ENCODE measurements at regions not wholly inside any gene's neighbourhood (a gene's known extent, or its start where the extent isn't known, plus 50 kb on each side); places are given as distances from the start of the nearest gene placed in this dataset.
A peak's percentile ranks its signal among the peaks of the same experiment; 100 is the strongest.

- TF ChIP-seq POLR2A (IDR thresholded peaks at IDR 0.05; ENCODE audit: low read depth, low read length) (no peak), POLR2AphosphoS5 (IDR thresholded peaks at IDR 0.05; ENCODE audit: low read depth, low read length) (no peak), TAF1 (IDR thresholded peaks at IDR 0.05; ENCODE audit: borderline replicate concordance, low read depth, low read length) (no peak)
Observed at GRCh38 chr11:119908573-119908904, 179.5 kb upstream of the NECTIN1 start.

DNA sequence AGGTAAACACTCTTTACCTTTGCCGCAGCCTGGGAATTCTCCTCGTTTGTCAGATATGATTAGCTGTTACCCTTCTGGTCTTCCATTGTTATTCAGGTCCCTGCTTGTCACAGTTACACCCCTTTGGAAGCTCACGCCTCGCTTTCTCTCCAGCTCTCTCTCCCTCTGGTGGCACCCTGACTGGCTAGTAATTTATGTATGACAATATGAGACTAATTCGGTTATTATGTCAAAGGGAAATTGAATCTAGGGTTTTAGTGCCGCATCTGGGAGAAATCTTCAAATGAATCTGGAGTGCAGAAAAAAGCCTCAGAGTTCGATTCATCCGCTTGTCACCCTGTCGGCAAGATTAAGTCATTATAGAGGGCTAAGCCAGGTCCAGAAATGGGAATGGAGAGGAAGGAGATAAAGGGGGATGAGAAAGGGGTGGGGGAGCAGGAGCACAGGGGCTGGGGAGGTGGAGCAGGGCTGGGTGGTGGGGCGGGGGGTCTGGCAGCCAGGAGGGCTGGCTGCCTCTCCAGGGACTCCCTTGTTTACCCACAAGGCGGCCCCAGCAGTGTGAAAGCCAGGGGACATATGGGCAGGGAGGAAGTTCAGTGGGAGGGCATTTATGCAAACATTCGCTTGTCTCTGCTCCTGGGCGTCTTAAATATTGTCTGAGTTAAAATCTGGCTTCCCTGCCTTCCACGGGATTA is 179.0 kb upstream of the NECTIN1 start:
- DNase-seq (ENCODE audit: insufficient read length): no peak
- FAIRE-seq: no peak
- TF ChIP-seq POLR2AphosphoS5 (IDR thresholded peaks at IDR 0.05; ENCODE audit: low read depth, low read length): no peak
- no peak for TF ChIP-seq TAF1 (IDR thresholded peaks at IDR 0.05; ENCODE audit: borderline replicate concordance, low read depth, low read length)
- no peak for TF ChIP-seq POLR2A (IDR thresholded peaks at IDR 0.05; ENCODE audit: low read depth, low read length)

More at GRCh38 chr11:119908573-119908904, 179.5 kb upstream of the NECTIN1 start:
- FAIRE-seq: peak; percentile 48
- no peak for DNase-seq (ENCODE audit: insufficient read length)

DNA sequence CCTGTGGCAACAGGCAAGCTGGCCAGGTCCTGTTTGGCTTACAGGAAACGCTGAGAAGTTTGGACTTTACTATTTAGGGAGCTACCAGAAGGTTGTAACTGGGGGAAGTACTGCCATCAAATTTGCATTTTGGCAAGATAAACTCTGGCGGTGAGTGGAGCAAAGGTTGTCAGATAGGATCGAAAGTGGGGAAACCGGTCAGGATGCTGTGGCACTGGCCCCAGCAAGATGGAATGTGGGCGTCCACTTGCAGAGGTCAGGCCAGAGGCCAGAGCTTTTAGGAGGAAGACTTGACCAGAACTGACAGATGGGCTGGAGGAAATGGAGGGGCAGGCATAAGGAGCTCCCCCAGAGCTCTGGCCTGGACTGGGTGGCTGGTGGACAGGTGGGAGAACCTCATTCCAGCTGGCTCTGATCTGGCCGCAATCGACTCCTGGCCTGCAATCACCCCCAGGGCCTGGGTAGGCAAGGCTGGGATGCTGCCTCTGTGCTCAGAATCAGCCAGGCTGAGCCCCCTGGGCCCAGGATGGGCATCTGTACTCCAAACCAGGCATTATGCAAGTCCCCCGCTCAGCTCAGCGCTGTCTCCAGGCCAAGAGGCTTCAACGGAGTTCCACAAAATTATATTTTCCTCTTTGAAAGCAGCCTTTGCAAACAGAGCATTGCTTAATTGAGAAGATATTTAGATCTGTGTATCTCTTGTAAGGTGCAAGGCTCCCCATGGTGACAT is 178.3 kb upstream of the NECTIN1 start:
- no peak for TF ChIP-seq POLR2A (IDR thresholded peaks at IDR 0.05; ENCODE audit: low read depth, low read length)
- no peak for DNase-seq (ENCODE audit: insufficient read length)
- FAIRE-seq: peak; percentile 33

DNA sequence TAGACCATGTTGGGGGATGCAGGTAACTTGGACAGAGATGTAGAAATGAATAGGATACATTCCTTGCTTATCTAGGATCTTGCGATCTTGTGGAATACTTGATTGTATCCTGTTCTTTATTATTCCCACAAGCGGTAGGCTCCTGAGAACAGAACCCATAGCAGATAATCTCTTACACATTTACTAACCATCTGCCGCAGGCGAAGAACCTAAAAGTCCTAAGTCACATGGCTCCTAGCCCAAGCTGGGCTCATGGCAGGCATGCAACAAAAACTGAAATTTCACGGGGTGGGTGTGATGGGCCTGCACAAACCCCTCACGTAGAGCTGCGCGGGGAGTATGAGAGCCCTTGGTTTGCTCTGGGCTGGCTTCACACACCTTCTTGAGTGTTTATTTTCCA is 177.4 kb upstream of the NECTIN1 start:
- no peak for FAIRE-seq
- TF ChIP-seq TAF1 (IDR thresholded peaks at IDR 0.05; ENCODE audit: borderline replicate concordance, low read depth, low read length) (no peak), POLR2A (IDR thresholded peaks at IDR 0.05; ENCODE audit: low read depth, low read length) (no peak), POLR2AphosphoS5 (IDR thresholded peaks at IDR 0.05; ENCODE audit: low read depth, low read length) (no peak)
- DNase-seq (ENCODE audit: insufficient read length): no peak

DNA sequence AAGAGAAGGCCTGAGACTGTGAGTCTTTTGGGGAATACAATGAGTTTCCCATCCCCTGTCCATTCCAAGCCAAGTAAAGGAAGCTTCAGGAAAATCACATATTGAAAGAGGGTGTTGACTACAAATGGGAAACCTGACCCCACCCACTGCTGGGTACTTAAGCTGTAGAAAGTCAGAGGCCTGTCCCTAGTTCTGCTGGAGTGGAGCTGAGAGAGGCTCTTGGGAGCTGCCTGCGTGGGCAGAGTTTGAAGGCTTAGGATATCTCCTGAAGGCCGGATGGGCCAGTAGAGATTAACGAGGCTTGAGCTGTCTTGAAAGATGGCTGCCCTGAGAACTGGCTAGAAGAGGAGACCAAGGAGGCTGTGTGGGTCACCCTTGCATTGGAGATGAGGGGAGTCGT is 176.2 kb upstream of the NECTIN1 start:
- FAIRE-seq (no peak), DNase-seq (ENCODE audit: insufficient read length) (no peak)
- TF ChIP-seq POLR2AphosphoS5 (IDR thresholded peaks at IDR 0.05; ENCODE audit: low read depth, low read length) (no peak), TAF1 (IDR thresholded peaks at IDR 0.05; ENCODE audit: borderline replicate concordance, low read depth, low read length) (no peak), POLR2A (IDR thresholded peaks at IDR 0.05; ENCODE audit: low read depth, low read length) (no peak)

DNA sequence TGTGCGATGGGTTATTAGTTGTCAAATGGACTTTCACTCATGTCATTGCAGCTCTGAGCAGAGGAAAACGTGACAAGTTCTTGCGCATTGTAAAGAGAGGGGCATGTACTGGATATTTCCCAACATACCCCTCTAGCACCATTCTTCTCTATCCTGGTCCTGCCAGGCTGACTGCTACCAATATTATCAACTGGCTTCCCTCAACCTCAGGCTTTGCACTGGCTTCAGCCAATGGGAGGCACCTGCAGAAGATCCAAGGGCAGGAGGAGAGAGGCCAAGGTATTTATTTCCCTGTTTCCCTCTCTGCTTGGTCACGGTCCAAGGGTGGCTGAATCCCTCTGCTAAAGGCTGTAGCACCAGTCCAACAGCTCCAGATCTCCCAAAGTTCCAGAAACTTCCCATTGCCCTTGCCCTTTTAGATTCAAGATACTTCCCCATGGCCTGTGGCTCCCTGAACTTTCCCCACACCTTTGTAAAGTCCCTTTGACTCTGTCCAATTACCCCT is 175.6 kb upstream of the NECTIN1 start:
- FAIRE-seq (no peak), DNase-seq (ENCODE audit: insufficient read length) (no peak)
- TF ChIP-seq TAF1 (IDR thresholded peaks at IDR 0.05; ENCODE audit: borderline replicate concordance, low read depth, low read length) (no peak), POLR2A (IDR thresholded peaks at IDR 0.05; ENCODE audit: low read depth, low read length) (no peak), POLR2AphosphoS5 (IDR thresholded peaks at IDR 0.05; ENCODE audit: low read depth, low read length) (no peak)

GRCh38 chr11:119903821-119904220 is 174.8 kb upstream of the NECTIN1 start:
- FAIRE-seq (no peak), DNase-seq (ENCODE audit: insufficient read length) (no peak)
- TF ChIP-seq POLR2A (IDR thresholded peaks at IDR 0.05; ENCODE audit: low read depth, low read length) (no peak), POLR2AphosphoS5 (IDR thresholded peaks at IDR 0.05; ENCODE audit: low read depth, low read length) (no peak), TAF1 (IDR thresholded peaks at IDR 0.05; ENCODE audit: borderline replicate concordance, low read depth, low read length) (no peak)

- TF ChIP-seq POLR2A (IDR thresholded peaks at IDR 0.05; ENCODE audit: low read depth, low read length) (no peak), POLR2AphosphoS5 (IDR thresholded peaks at IDR 0.05; ENCODE audit: low read depth, low read length) (no peak), TAF1 (IDR thresholded peaks at IDR 0.05; ENCODE audit: borderline replicate concordance, low read depth, low read length) (no peak)
- FAIRE-seq (no peak), DNase-seq (ENCODE audit: insufficient read length) (no peak)
Observed at GRCh38 chr11:119903389-119903788, 174.4 kb upstream of the NECTIN1 start.

- FAIRE-seq (peak; percentile 36), DNase-seq (ENCODE audit: insufficient read length) (no peak)
- TF ChIP-seq TAF1 (IDR thresholded peaks at IDR 0.05; ENCODE audit: borderline replicate concordance, low read depth, low read length): no peak
- TF ChIP-seq POLR2AphosphoS5 (IDR thresholded peaks at IDR 0.05; ENCODE audit: low read depth, low read length): no peak
- TF ChIP-seq POLR2A (IDR thresholded peaks at IDR 0.05; ENCODE audit: low read depth, low read length): no peak
Observed at GRCh38 chr11:119902656-119903231, 173.7 kb upstream of the NECTIN1 start.

GRCh38 chr11:119901657-119902577 is 172.9 kb upstream of the NECTIN1 start:
- TF ChIP-seq TAF1 (IDR thresholded peaks at IDR 0.05; ENCODE audit: borderline replicate concordance, low read depth, low read length) (no peak), POLR2AphosphoS5 (IDR thresholded peaks at IDR 0.05; ENCODE audit: low read depth, low read length) (no peak), POLR2A (IDR thresholded peaks at IDR 0.05; ENCODE audit: low read depth, low read length) (no peak)
- DNase-seq (ENCODE audit: insufficient read length) (no peak), FAIRE-seq (peak; percentile 64)

DNA sequence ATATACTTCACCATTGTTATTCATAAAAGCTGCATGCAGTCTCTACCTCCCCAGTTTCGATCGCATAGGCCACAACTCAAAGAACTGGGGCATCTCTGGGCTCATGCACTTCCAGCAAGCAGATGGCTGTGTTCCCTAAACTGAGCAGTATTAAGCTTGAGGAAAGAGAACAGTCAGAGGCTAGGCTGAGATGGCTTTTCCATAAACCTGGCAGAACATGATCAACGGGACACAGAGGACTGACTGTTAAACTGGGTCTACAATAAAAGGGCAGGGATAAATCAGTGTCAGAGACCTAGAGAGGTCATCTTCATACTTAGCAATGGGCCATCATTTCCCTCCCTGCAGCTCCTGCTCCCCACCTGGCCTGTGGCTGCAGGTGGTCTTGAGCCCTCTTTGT is 171.0 kb upstream of the NECTIN1 start:
- DNase-seq (ENCODE audit: insufficient read length) (no peak), FAIRE-seq (no peak)
- TF ChIP-seq POLR2AphosphoS5 (IDR thresholded peaks at IDR 0.05; ENCODE audit: low read depth, low read length) (no peak), POLR2A (IDR thresholded peaks at IDR 0.05; ENCODE audit: low read depth, low read length) (no peak), TAF1 (IDR thresholded peaks at IDR 0.05; ENCODE audit: borderline replicate concordance, low read depth, low read length) (no peak)
